DMS79 treated with DMSO at 0.1 percent for 48 hours (cell line): ENCODE measurements at regions not wholly inside any gene's neighbourhood (a gene's known extent, or its start where the extent isn't known, plus 50 kb on each side); places are given as distances from the start of the nearest gene placed in this dataset.
"Not testable (repeated sequence)": the region's sequence is repeated elsewhere in the genome, so short reads cannot be mapped to it uniquely, and the experiment has no call there.

ENCODE experiments used
- DNase-seq: peaks from one replicate; lab custom pipeline; 2025; lab: John Stamatoyannopoulos, UW

DNA sequence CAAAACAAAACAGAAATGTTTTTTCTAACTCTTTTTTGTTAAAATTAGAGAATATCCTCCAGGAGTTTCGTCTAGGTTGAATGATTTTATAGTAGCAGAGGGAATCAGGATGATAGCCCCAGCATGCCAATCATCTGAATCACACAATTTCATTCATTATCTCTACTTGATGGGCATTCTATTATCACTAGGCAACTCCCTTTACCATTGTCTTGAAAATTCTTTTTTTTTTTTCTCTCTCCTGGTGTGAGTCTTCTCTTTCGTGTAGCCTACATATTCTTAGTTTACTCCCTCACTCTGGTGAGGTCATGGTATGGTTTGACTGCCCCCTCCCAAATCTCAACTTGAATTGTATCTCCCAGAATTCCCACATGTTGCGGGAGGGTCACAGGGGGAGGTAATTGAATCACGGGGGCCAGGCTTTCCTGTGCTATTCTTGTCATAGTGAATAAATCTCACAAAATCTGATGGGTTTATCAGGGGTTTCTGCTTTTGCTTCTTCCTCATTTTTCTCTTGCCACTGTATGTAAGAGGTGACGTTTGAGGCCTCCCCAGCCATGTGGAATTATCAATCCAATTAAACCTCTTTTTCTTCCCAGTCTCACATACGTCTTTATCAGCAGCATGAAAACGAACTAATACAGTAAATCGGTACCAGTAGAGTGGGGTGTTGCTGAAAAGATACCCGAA is 105.0 kb downstream of the OTUD1 start:
- DNase-seq: no peak

DNA sequence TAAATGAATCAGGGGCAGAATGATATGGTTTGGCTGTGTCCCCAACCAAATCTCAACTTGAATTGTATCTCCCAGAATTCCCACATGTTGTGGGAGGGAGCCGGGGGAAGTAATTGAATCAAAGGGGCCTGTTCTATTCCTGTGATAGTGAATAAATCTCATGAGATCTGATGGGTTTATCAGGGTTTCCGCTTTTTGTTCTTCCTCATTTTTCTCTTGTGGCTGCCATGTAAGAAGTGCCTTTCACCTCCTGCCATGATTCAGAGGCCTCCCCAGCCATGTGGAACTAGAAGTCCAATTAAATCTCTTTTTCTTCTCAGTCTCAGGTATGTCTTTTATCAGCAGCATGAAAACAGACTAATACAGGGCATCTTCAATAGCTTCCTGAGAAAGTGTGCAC is 107.0 kb downstream of the OTUD1 start:
- DNase-seq: not testable (repeated sequence)

DNA sequence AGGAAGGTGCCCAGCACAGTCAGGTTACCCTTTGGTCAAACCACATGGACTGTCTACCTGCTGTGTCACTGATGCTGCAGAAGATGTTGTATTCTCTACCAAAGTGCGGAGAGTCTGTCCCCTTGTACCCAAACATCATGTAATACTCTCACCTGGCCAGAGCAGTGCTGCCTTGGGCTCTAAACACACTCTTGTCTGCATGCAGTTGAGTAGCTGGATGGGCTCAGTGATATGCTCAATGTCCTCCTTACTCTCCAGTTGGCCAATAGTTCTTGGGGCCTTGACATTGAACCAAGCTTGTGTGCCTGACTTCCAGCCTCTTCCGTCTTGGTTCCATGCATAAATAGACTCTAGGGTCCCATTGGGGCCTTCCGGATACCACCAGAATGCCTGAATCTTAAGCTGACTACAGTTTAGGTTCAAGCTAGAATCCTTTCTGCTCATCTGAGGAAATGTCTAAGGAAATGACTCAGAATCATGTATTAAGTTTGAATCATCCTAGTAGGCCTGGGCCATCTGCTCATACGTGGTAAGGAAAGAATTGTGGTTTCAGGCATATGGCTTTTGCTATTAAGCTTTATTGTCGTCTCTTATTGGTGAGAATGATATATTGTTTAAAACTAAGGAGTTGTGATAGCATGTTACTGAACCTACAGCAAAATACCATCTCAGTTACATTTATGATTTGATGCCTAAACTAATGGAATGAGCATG is 118.0 kb downstream of the OTUD1 start:
- DNase-seq: no peak

DNA sequence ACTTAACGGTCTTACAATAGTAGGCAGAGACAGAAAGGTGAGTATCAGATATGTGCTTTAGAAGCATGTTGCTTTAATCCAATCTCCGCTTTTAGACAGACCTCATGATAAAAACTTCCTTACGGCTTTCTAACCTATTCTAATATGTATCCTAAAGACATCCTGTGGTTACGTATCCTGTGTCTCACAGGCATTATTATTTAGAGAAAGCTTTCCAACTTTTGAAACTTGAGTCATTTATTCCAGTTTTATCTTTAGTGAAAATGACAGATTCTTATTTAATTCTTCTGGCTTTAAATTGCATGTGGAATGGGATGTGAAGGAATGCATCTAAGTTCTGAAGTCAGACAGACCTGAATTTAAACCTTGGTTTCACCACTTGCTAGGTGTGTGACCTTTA is 118.9 kb downstream of the OTUD1 start:
- no peak for DNase-seq

DNA sequence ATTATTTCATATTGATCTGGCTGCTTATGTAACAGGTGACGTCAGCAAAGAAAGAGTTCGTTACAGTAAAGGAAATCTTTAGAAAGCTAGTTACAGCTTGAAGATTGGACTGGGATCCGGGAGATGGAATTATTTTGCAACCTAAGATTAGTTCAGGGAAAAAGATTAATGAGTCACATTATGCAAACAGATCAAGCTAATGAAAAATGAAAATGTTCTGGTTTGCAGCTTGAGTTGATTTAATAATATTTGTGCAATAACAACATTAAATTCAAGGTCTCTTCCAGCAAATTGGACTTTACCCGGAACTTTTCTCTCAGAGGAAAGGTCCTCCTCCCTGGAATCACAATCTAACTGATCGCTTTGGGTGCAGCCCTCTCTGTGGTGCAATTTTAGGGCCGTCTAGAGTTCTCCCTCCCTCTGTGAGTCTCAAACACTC is 119.5 kb downstream of the OTUD1 start:
- DNase-seq: no peak

DNA sequence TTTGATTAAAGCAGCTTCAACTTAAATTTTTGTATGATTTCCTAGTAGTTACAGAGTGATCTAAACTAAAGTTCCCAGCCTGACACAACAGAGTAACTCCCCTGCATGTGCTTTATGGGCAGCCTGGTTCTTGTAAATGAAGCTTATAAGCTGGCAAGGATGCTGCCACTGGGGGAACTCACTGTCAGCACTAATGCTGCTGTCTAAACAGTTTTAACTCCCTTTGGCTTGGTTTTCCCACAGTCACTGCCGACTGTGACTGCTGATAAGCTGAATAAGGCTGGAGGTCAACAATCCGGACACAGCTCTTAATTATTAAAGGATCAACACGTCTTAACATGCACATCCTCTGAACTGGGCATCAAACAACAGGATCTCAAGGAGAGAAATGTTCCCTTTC is 130.1 kb downstream of the OTUD1 start:
- no peak for DNase-seq

DNA sequence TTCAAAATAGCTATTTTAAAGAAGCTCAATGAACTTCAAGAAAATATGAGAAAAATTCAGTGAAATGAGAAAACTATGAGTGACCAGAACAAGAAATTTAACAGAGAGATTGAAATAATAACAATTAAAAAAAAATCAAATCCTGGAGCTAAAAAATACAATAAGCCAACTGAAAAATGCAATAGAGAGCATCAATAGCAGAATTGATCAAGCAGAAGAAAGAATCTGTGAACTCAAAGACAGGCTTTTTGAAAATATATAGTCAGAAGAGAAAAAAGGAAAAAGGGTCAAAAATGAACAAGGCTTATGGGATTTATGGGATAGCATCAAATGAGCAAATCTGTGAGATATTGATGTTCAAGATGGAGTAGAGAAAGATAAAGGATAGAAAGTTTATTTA is 133.0 kb downstream of the OTUD1 start:
- DNase-seq: no peak

DNA sequence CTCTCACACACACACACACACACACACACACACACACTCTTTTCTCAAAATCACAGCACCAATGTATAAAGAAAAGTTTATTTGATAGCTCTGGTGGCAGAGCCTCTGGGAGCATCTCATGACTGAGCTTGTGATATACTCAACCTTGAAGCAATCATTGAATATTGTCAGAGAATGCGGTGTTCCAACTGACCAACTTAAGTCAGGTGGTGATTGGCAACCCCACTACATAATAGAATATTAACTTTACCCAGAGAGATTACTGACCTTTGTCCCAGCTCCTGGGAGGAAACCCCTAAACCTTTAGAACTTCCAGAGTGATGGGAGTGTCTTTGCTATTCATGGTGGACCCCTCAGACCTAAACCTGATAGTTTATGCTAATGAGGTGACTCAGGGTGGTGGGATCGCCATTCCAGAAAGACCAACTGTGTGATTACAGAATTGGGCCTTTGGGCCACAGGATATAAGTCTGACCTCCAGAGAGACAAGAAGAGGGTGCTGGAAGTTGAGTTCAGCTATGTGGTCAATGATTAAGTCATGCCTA is 143.1 kb downstream of the OTUD1 start:
- no peak for DNase-seq

DNA sequence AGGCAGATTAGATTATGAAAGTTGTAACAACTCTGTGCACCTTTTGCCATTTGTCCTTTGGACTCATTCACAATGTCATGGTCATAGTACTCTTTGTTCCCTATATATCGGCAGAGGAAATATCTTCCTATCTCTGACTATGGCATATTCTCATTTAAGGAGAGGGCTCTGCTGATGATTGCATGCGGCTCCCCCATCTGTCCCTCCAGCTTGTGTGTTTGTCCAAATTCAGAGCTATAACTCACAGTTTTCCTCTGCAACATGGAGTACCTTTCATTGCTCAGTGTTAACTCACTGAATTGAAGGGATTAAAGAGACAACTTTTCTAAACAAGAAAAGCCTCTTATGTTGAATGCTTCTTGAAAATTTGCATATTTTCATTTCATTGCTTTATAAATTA is 145.5 kb downstream of the OTUD1 start:
- DNase-seq: no peak

DNA sequence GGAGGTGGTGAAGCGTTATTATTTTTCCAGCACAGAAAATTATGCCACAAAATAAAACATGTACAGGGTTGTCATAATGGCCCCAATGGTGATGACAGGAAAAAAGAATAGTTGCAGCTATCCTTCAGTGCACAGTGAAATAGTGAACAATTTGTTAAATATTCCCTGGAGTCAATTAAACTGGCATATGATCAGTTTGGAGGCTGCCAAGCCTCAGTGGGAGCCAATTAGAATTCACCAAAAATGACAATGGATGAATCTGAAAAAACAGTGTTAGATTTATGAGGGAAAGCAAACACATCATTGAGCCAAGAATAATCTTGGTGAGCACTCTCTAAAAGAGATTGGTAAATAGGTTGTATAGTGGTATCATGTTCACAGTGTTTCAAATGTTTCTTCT is 146.3 kb downstream of the OTUD1 start:
- DNase-seq: no peak

DNA sequence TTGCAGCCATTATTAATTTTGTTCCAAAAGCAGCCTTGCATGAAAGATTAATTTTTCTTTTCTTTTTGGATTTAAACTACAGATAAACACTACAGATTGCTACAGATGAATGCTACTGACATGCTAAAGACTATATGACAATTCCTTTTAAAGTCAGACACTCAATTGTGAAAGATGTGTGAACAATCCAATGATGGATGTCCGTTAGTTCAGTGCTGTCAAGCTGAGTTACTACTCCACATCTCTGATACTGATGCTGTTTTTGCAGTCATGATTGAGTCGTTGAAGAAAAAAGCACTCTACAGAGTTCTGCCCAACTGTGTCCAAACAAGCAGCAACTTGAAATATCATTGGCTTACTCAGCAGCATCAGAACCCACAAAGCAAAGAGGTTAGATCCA is 146.8 kb downstream of the OTUD1 start:
- no peak for DNase-seq

DNA sequence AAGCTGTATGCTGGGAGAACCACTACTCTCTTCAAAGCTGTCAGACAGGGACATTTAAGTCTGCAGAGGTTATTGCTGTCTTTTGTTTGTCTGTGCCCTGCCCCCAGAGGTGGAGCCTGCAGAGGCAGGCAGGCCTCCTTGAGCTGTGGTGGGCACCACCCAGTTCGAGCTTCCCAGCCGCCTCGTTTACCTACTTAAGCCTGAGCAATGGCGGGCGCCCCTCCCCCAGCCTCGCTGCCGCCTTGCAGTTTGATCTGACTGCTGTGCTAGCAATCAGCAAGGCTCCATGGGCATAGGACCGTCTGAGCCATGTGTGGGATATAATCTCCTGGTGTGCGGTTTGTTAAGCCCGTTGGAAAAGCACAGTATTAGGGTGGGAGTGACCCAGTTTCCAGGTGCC is 156.4 kb downstream of the OTUD1 start:
- DNase-seq: not testable (repeated sequence)

DNA sequence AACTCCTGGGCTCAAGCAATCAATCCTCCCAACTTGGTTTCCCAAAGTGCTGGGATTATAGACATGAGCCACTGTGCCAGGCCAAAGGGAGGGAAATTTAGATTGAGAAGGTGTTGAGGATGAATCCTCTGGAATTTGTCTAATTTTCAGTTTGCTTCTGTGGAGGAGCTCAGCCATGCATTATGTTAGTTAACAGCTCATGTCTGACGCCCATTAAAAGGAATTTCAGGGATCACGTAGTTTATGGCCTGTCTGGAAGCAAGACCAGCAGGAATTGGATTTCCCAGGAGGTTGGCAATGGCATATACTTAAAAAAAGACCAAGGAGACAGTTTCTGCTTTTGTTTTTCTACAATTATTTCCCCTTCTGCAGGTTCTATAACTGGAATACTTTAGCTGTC is 165.7 kb downstream of the OTUD1 start:
- no peak for DNase-seq

DNA sequence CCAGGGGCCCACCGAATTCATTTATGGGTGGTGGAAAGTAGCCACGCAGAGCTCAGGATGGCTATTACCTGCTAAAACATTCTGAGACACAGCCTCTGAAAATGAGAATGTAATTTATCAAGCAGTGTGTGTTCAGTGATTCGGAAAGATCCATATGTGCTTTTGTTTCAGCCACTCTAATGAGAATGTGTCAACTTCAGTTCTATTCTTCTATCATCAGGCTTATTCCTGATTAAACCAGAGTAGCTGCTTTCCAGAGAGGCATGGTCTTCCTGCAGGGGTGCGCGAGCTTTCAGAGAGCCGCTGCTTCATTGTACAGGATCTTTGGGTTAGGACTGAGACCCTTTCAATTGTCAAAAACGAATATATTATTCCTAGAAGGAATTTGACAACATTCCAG is 167.6 kb downstream of the OTUD1 start:
- DNase-seq: no peak

DNA sequence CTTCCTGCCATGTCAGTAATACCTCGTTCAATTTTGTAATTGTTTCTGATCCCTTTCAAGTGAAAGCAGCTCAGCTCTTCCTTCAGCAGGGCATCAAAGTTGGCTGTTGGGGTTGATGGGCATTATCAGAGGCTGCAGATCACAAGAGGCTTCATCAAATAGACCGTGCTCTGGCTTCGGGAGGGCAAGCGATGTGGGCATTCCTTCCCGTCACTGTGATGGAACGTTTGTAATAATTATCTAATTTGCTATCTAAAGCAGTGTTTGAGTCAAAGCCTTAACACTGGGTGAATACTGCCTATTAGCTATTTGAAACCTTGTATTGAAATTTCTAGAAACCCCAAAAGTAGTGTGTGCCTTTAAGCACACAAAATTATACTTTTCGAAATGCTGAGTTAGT is 170.1 kb downstream of the OTUD1 start:
- DNase-seq: no peak

DNA sequence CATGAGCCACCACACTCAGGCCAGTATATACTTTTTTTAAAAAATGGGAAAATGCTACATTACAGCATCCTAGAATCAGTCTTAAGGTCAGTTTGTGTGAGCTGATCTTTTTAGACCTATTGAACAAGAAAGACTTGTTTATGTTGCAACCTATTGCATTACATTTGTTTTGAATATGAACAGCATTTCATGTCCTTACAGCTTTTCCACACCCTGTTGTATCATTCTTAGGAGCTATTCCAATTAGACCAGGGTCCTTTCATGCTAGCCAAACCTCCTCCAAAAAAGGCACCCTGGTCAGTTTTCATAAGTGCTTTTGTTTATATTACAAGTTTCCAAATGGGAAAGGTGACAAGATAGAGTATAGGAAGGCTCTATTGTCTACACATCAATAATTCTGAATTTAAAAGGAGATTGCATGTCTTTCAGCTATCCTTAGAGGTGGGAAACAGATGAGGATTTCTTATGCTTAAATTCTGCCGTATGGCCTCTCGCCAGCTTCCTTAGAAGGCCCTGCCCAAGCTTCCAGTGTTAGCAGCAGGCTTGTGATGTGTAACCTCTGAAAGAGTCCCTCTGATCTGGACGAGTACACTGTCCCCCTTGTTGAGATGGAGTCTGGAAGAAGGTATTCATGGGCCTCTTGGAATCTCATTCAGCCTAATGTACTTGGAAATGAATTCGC is 171.9 kb downstream of the OTUD1 start:
- no peak for DNase-seq

DNA sequence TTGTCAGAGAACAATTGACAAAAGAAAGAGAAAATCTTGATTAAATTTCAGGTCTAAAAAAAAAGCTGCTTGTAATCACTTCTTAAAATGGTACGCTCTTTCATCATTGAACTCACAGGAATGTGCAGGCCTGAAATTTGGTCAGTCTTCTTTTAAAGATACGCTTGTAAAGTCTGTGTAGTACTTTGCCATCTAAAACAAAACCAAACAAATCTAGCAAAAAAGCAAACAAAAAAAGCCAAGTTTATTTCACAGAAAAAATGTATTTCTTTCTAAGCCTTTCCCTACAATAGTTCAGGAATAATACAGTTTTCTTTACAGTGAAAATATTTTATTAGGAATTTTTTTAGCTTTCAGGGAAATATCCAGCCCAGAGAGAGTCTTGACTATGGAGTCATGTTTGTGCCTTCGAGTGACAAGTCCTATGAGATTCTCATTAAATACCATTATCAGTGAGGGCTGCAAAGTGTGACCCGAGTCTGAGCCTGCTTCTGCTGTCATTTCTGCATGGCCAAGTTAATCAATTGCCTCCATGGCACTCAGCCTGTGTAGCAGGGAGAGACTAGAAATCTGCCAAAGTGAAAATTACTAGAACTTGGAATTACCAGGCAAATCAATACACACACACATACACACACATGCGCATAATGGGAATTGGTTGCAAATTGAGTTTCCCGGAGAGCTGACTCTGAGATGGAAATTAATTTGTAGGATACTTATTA is 172.6 kb downstream of the OTUD1 start:
- no peak for DNase-seq

DNA sequence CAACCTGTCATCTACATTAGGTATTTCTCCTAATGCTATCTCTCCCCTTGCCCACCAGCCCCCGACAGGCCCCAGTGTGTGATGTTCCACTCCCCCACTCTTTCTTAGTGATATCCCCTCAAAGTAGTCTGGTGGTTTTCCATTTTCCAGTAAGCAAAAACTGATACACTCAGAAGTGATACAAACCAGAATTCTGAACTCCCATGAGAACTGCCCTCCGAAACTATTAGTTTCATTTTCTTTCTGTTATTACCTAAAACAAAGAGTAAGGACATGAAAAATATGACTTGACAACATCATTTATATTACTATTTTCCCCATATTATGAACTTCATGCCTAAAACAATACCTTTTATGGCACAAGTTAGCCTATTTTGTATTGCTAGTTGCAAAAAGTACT is 175.0 kb downstream of the OTUD1 start:
- DNase-seq: no peak

DNA sequence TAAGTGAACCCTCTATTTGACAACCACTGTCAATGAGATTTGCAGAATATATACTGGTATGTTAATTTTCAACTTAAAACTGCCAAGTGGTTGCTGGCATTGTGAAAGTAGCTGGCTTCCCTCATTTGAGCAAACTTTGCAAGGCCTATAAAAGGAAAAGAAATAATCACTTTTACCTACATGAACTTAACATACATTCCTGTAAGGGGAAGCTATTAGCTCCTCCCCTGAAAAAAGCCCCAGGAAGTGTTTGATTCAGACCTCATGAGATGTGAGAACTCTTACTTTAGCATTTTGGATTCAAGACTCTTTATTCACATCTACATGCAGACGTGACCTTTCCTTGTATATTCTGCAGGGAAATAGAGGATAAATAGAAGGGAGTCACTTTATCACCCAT is 175.6 kb downstream of the OTUD1 start:
- DNase-seq: no peak

DNA sequence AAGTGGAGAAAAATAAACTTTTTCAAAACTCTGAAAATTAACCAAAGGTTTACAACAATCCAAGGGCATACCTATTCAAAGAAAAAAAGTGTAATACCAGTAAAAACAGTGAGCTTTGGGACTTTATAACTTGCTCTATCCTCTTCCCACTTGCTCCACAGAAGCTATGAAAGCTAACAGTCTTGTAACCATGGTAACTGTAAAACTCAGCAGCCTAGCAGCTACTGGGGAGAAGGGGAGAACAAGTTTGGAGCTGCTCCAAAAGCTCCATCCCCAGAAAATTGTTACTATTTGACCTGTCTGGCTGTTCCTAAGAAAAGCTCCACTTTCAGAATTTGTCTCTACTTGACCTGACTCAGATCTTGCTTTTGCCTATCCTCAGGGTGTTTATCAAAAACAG is 191.5 kb downstream of the OTUD1 start:
- no peak for DNase-seq

DNA sequence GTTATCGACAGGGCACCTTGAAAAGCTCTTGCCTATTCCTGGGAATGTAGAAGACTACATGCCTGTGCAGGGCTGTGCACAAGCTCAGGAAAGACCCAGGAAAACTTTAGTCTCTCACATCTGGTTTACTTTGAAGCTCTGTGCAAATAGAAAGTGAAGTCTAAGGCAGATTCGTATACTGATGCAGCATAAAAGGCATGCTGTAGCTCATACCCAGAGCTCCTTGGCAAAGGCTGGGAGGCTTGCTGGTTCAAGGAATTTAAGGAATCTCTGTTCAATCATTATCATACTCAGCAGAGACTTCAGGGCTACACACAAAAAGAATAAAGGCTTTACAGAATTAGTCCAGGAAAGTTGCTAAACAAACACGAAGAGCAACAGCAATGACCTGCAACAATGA is 192.0 kb downstream of the OTUD1 start:
- no peak for DNase-seq

DNA sequence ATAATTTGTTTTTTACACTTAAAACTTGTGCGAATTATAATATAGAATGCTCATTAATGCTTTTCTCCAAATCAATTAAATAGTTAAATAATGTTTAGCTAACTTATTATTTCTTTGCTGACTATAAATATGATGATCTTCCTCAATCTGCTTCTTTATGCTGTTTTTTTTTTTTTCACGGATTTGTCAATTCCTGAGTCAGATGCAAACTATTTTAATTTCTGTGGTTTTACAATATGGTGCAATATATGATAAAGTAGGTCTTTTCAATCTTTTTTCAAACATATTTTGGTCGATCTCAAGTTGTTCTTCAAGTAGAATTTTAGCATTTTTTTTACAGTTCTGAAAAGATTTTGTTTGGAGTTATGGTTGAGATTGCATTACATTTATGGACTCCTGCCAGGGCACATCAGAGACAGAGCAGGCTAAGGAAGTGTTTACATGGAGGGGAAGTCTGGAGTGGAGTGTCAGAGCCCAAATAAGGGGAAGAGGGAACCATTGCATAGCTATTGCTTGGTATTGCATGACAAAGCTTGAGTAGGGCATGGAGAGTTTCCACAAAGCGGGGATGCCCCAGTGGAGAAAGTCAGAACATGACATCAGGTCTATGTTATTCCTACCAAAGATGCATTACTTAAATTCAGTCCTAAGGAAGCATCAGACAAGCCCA is 204.4 kb downstream of the OTUD1 start:
- no peak for DNase-seq
